ENCODE measurements at regions not wholly inside any gene's neighbourhood (a gene's known extent, or its start where the extent isn't known, plus 50 kb on each side); places are given as distances from the start of the nearest gene placed in this dataset.

- no peaks in the 10 kb centered on the region for H3K27me3 ChIP-seq
- H3K4me1 ChIP-seq = no peaks in the 10 kb centered on the region
- no peaks in the 10 kb centered on the region for H3K36me3 ChIP-seq
- no peak for DNase-seq
- no peak overlapping the region for H3K9ac ChIP-seq (ENCODE audit: low read depth in 2 of 2, low read length in 2 of 2)
- intact Hi-C loops (cut with DNase I) = no loop called here
- no peak overlapping the region for H3K27ac ChIP-seq
- H3K9me3 ChIP-seq = no peaks in the 10 kb centered on the region
- H3K4me3 ChIP-seq = no peak overlapping the region
- TF ChIP-seq, protein P1, sequence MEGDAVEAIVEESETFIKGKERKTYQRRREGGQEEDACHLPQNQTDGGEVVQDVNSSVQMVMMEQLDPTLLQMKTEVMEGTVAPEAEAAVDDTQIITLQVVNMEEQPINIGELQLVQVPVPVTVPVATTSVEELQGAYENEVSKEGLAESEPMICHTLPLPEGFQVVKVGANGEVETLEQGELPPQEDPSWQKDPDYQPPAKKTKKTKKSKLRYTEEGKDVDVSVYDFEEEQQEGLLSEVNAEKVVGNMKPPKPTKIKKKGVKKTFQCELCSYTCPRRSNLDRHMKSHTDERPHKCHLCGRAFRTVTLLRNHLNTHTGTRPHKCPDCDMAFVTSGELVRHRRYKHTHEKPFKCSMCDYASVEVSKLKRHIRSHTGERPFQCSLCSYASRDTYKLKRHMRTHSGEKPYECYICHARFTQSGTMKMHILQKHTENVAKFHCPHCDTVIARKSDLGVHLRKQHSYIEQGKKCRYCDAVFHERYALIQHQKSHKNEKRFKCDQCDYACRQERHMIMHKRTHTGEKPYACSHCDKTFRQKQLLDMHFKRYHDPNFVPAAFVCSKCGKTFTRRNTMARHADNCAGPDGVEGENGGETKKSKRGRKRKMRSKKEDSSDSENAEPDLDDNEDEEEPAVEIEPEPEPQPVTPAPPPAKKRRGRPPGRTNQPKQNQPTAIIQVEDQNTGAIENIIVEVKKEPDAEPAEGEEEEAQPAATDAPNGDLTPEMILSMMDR (IDR thresholded peaks at IDR 0.05) = no peak
Measured at GRCh38 chr10:28207799-28208198, 95.1 kb downstream of the MPP7 start.

GRCh38 chr10:28202941-28203352, 99.9 kb downstream of the MPP7 start:
- H3K9ac ChIP-seq (ENCODE audit: low read depth in 2 of 2, low read length in 2 of 2) = no peak overlapping the region
- intact Hi-C loops (cut with DNase I) = no loop called here

GRCh38 chr10:28201410-28202400, 101.2 kb downstream of the MPP7 start:
- DNase-seq = no peak
- no peak overlapping the region for H3K27ac ChIP-seq
- intact Hi-C loops (cut with DNase I) = no loop called here
- no peak overlapping the region for H3K4me3 ChIP-seq
- H3K36me3 ChIP-seq = no peaks in the 10 kb centered on the region
- H3K9ac ChIP-seq (ENCODE audit: low read depth in 2 of 2, low read length in 2 of 2) = no peak overlapping the region
- H3K9me3 ChIP-seq = no peaks in the 10 kb centered on the region
- TF ChIP-seq, protein P1 (IDR thresholded peaks at IDR 0.05) = no peak
- no peaks in the 10 kb centered on the region for H3K27me3 ChIP-seq
- H3K4me1 ChIP-seq = no peaks in the 10 kb centered on the region

More at GRCh38 chr10:28202941-28203352, 99.9 kb downstream of the MPP7 start:
- no peaks in the 10 kb centered on the region for H3K27me3 ChIP-seq
- H3K4me3 ChIP-seq = no peak overlapping the region
- no peaks in the 10 kb centered on the region for H3K4me1 ChIP-seq
- H3K36me3 ChIP-seq = no peaks in the 10 kb centered on the region
- no peaks in the 10 kb centered on the region for H3K9me3 ChIP-seq
- H3K27ac ChIP-seq = no peak overlapping the region
- TF ChIP-seq, protein P1 (IDR thresholded peaks at IDR 0.05) = no peak
- DNase-seq = no peak

DNA sequence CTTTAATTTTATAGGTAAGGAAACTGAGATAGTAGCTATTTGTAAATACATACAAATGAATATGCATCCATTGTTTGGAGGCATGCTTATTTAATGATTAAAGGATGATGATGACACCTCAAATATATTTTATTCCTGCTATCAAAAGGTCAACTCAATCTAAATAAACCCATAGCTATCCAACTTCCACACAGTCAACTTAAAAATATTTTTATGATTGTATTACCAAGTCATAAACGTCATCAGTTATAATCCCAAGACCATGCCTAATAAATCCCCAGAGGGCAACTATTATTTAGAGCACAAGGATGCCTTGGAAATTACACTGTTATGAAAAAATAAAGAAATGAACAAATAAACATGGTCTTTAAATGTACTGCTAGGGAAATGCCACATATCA, 102.1 kb downstream of the MPP7 start:
- no peak overlapping the region for H3K9ac ChIP-seq (ENCODE audit: low read depth in 2 of 2, low read length in 2 of 2)
- no peaks in the 10 kb centered on the region for H3K4me1 ChIP-seq
- H3K27ac ChIP-seq = no peak overlapping the region
- no peaks in the 10 kb centered on the region for H3K36me3 ChIP-seq
- no peak overlapping the region for H3K4me3 ChIP-seq
- TF ChIP-seq, protein P1 (IDR thresholded peaks at IDR 0.05) = no peak
- no peaks in the 10 kb centered on the region for H3K27me3 ChIP-seq
- intact Hi-C loops (cut with DNase I) = no loop called here
- no peak for DNase-seq
- H3K9me3 ChIP-seq = no peaks in the 10 kb centered on the region

GRCh38 chr10:28199941-28200340, 102.9 kb downstream of the MPP7 start:
- intact Hi-C loops (cut with DNase I) = no loop called here
- Histone ChIP-seq H3K4me3 (no peak overlapping the region), H3K36me3 (no peaks in the 10 kb centered on the region), H3K4me1 (no peaks in the 10 kb centered on the region), H3K9ac (ENCODE audit: low read depth in 2 of 2, low read length in 2 of 2) (no peak overlapping the region), H3K27me3 (no peaks in the 10 kb centered on the region), H3K27ac (no peak overlapping the region), H3K9me3 (no peaks in the 10 kb centered on the region)
- TF ChIP-seq, protein P1 (IDR thresholded peaks at IDR 0.05) = no peak
- DNase-seq = no peak

Data from colonic mucosa (tissue), 4 donors.